ENCODE measurements at regions not wholly inside any gene's neighbourhood (a gene's known extent, or its start where the extent isn't known, plus 50 kb on each side); places are given as distances from the start of the nearest gene placed in this dataset.

- H3K27me3 ChIP-seq (ENCODE audit: control insufficient read depth, insufficient read depth, low read length), result no peaks in the 10 kb centered on the region
- H3K27ac Mint-ChIP-seq, result no peak overlapping the region
- H3K36me3 ChIP-seq (ENCODE audit: control insufficient read depth, insufficient read depth, low read length), result no peaks in the 10 kb centered on the region
- no peak overlapping the region for H3K27ac ChIP-seq (ENCODE audit: low read length)
- 90% methylated on average over 3 of the region's 3 CpGs for WGBS (ENCODE audit: insufficient coverage)
- TF ChIP-seq CTCF (IDR thresholded peaks at IDR 0.05), result no peak
- H3K4me1 Mint-ChIP-seq, result no peaks in the 10 kb centered on the region
- H3K4me3 ChIP-seq (ENCODE audit: low read length), result no peak overlapping the region
- H3K4me3 Mint-ChIP-seq, result no peak overlapping the region
- H3K4me1 ChIP-seq (ENCODE audit: control insufficient read depth, insufficient read depth, low read length), result no peaks in the 10 kb centered on the region
- no peaks in the 10 kb centered on the region for H3K9me3 ChIP-seq (ENCODE audit: control insufficient read depth, insufficient read depth, low read length)
- no peaks in the 10 kb centered on the region for H3K36me3 Mint-ChIP-seq
- no peak for ATAC-seq
- intact Hi-C loops (cut with micrococcal nuclease), result no loop called here
- H3K27me3 Mint-ChIP-seq (ENCODE audit: low read depth in 2 of 2), result no peaks in the 10 kb centered on the region
- no peak for DNase-seq
- peaks cover 0 to 3% of the 10 kb centered on the region in 2 donors for H3K9me3 Mint-ChIP-seq
These were observed 72.5 kb downstream of the SCG2 start for GRCh38 chr2:223529696-223530095.

GRCh38 chr2:223530811-223531210 lies 71.3 kb downstream of the SCG2 start:
- Histone ChIP-seq H3K4me1 (ENCODE audit: control insufficient read depth, insufficient read depth, low read length) (no peaks in the 10 kb centered on the region), H3K36me3 (ENCODE audit: control insufficient read depth, insufficient read depth, low read length) (no peaks in the 10 kb centered on the region), H3K27me3 (ENCODE audit: control insufficient read depth, insufficient read depth, low read length) (no peaks in the 10 kb centered on the region), H3K9me3 (ENCODE audit: control insufficient read depth, insufficient read depth, low read length) (no peaks in the 10 kb centered on the region), H3K27ac (ENCODE audit: low read length) (no peak overlapping the region), H3K4me3 (ENCODE audit: low read length) (no peak overlapping the region)
- intact Hi-C loops (cut with micrococcal nuclease), result no loop called here
- DNase-seq (no peak), ATAC-seq (no peak)
- H3K27ac Mint-ChIP-seq, result no peak overlapping the region
- H3K9me3 Mint-ChIP-seq, result peaks cover 0 to 3% of the 10 kb centered on the region in 2 donors
- no peaks in the 10 kb centered on the region for H3K36me3 Mint-ChIP-seq
- TF ChIP-seq CTCF (IDR thresholded peaks at IDR 0.05), result no peak
- 73% methylated on average over 4 of the region's 4 CpGs for WGBS (ENCODE audit: insufficient coverage)
- H3K27me3 Mint-ChIP-seq (ENCODE audit: low read depth in 2 of 2), result no peaks in the 10 kb centered on the region
- H3K4me1 Mint-ChIP-seq, result no peaks in the 10 kb centered on the region
- H3K4me3 Mint-ChIP-seq, result no peak overlapping the region

GRCh38 chr2:223532161-223532560 lies 70.0 kb downstream of the SCG2 start:
- no peak overlapping the region for H3K27ac Mint-ChIP-seq
- Histone ChIP-seq H3K4me3 (ENCODE audit: low read length) (no peak overlapping the region), H3K4me1 (ENCODE audit: control insufficient read depth, insufficient read depth, low read length) (no peaks in the 10 kb centered on the region), H3K27ac (ENCODE audit: low read length) (no peak overlapping the region), H3K36me3 (ENCODE audit: control insufficient read depth, insufficient read depth, low read length) (no peaks in the 10 kb centered on the region), H3K9me3 (ENCODE audit: control insufficient read depth, insufficient read depth, low read length) (no peaks in the 10 kb centered on the region), H3K27me3 (ENCODE audit: control insufficient read depth, insufficient read depth, low read length) (no peaks in the 10 kb centered on the region)
- no peak for DNase-seq
- intact Hi-C loops (cut with micrococcal nuclease), result no loop called here
- H3K27me3 Mint-ChIP-seq (ENCODE audit: low read depth in 2 of 2), result peaks cover 0 to 6% of the 10 kb centered on the region in 2 donors
- H3K4me3 Mint-ChIP-seq, result no peak overlapping the region
- no peaks in the 10 kb centered on the region for H3K36me3 Mint-ChIP-seq
- H3K9me3 Mint-ChIP-seq, result peaks cover 2 to 6% of the 10 kb centered on the region in 2 donors
- ATAC-seq, result no peak
- WGBS (ENCODE audit: insufficient coverage), result 63% methylated on average over 2 of the region's 2 CpGs
- no peak for TF ChIP-seq CTCF (IDR thresholded peaks at IDR 0.05)
- H3K4me1 Mint-ChIP-seq, result no peaks in the 10 kb centered on the region

- Histone ChIP-seq H3K36me3 (ENCODE audit: control insufficient read depth, insufficient read depth, low read length) (no peaks in the 10 kb centered on the region), H3K4me1 (ENCODE audit: control insufficient read depth, insufficient read depth, low read length) (no peaks in the 10 kb centered on the region), H3K27me3 (ENCODE audit: control insufficient read depth, insufficient read depth, low read length) (no peaks in the 10 kb centered on the region), H3K9me3 (ENCODE audit: control insufficient read depth, insufficient read depth, low read length) (no peaks in the 10 kb centered on the region), H3K4me3 (ENCODE audit: low read length) (no peak overlapping the region), H3K27ac (ENCODE audit: low read length) (no peak overlapping the region)
- 90% methylated on average over 1 of the region's 1 CpG for WGBS (ENCODE audit: insufficient coverage)
- intact Hi-C loops (cut with micrococcal nuclease), result no loop called here
- TF ChIP-seq CTCF (IDR thresholded peaks at IDR 0.05), result no peak
- Mint-ChIP-seq H3K4me3 (no peak overlapping the region), H3K27me3 (ENCODE audit: low read depth in 2 of 2) (peaks cover 0 to 6% of the 10 kb centered on the region in 2 donors), H3K27ac (no peak overlapping the region), H3K36me3 (no peaks in the 10 kb centered on the region), H3K4me1 (no peaks in the 10 kb centered on the region), H3K9me3 (peaks cover 2 to 6% of the 10 kb centered on the region in 2 donors)
- DNase-seq (no peak), ATAC-seq (no peak)
These were observed 69.4 kb downstream of the SCG2 start for GRCh38 chr2:223532712-223533111.
